B cell (primary cell): ENCODE measurements at regions not wholly inside any gene's neighbourhood (a gene's known extent, or its start where the extent isn't known, plus 50 kb on each side); places are given as distances from the start of the nearest gene placed in this dataset.

Source experiments
- ATAC-seq: fragments of 200-7000 bp; cut with Tn5 transposase; one replicate; pipeline ENCODE4 v1.10.0; 2021; ENCODE audit warnings: low read depth, mild to moderate bottlenecking, moderate number of reproducible peaks, moderate library complexity
- CTCF ChIA-PET: fragments of 350-600 bp; sonication (Branson Sonifier 250); formaldehyde crosslinking; loops from one replicate; lab custom pipeline; 2021; ENCODE audit warnings: antibody characterized with exemption, inconsistent platforms; lab: Charles Lee
- POLR2A ChIA-PET: fragments of 350-600 bp; sonication (Branson Sonifier 250); formaldehyde crosslinking; loops from one replicate; lab custom pipeline; 2021; ENCODE audit warnings: antibody characterized with exemption; lab: Charles Lee
- DNase-seq: peaks from one replicate; pipeline ENCODE4 v3.0.0; 2013
- H2AFZ ChIP-seq: 2 replicates; pipeline ENCODE4 v1.6.1; 2012; ENCODE audit warnings: mild to moderate bottlenecking, low read depth, low read length; ENCODE audit not compliant: insufficient read depth, poor library complexity, severe bottlenecking
- H3K27ac ChIP-seq, 2 donors: 1 replicate in 1 of 2; 2 replicates in 1 of 2; pipeline ENCODE4 v1.5.1; 2012 to 2013; ENCODE audit warnings: low read length in 2 of 2, mild to moderate bottlenecking in 2 of 2, moderate library complexity in 1 of 2
- H3K27me3 ChIP-seq, 4 experiments: fragments of 200-600 bp in 1 of 4; sonication (generic) in 1 of 4; replicated peaks in 1 of 4; 1 replicate in 2 of 4; 2 replicates in 2 of 4; pipeline versions ENCODE4 v1.6.1 to v1.7.0; 2013 to 2016; ENCODE audit warnings: low read length in 3 of 4, mild to moderate bottlenecking in 2 of 4, mixed read lengths in 1 of 4, moderate library complexity in 1 of 4; ENCODE audit not compliant: insufficient read depth in 4 of 4, control insufficient read depth in 3 of 4; ENCODE audit errors: control extremely low read depth in 1 of 4
- H3K36me3 ChIP-seq, 2 experiments: replicated peaks in 1 of 2; 1 replicate in 1 of 2; 2 replicates in 1 of 2; pipeline versions ENCODE4 v1.6.1 to v1.7.1; 2013; ENCODE audit warnings: low read length in 1 of 2; ENCODE audit not compliant: insufficient read depth in 2 of 2, control insufficient read depth in 1 of 2; ENCODE audit errors: control extremely low read depth in 1 of 2, extremely low read depth in 1 of 2
- H3K4me1 ChIP-seq, 2 donors: fragments of 200-600 bp in 1 of 2; sonication (generic) in 1 of 2; 1 replicate in 1 of 2; 2 replicates in 1 of 2; pipeline versions ENCODE4 v1.5.1 to v1.6.1; 2013 to 2017; ENCODE audit warnings: low read length in 2 of 2; ENCODE audit not compliant: control insufficient read depth in 2 of 2, insufficient read depth in 2 of 2
- H3K4me2 ChIP-seq: replicated peaks from 2 replicates; pipeline ENCODE3; 2012; ENCODE audit warnings: mild to moderate bottlenecking, low read depth, low read length; ENCODE audit not compliant: poor library complexity, severe bottlenecking
- H3K4me3 ChIP-seq, 5 experiments: fragments of 200-600 bp in 1 of 5; sonication (generic) in 1 of 5; 1 replicate in 3 of 5; 2 replicates in 2 of 5; pipeline versions ENCODE4 v1.5.1 to v1.7.0; 2011 to 2016; ENCODE audit warnings: low read length in 4 of 5, mild to moderate bottlenecking in 4 of 5, low read depth in 2 of 5, control low read depth in 1 of 5, moderate library complexity in 1 of 5; ENCODE audit not compliant: insufficient read depth in 1 of 5; ENCODE audit errors: control extremely low read depth in 1 of 5, extremely low read depth in 1 of 5
- H3K79me2 ChIP-seq: fragments of 200-600 bp; sonication (generic); one replicate; pipeline ENCODE4 v1.6.0; 2016; ENCODE audit warnings: low read length; ENCODE audit not compliant: control insufficient read depth, insufficient read depth
- H3K9ac ChIP-seq: fragments of 200-600 bp; sonication (generic); 2 replicates; pipeline ENCODE4 v1.6.1; 2017; ENCODE audit warnings: mild to moderate bottlenecking, low read length, moderate library complexity
- H3K9me3 ChIP-seq, 3 donors: one replicate each; pipeline versions ENCODE4 v1.6.1 to v1.7.1; 2013; ENCODE audit warnings: low read length in 2 of 3; ENCODE audit not compliant: control insufficient read depth in 2 of 3, insufficient read depth in 1 of 3; ENCODE audit errors: control extremely low read depth in 1 of 3
- H4K20me1 ChIP-seq: 2 replicates; pipeline ENCODE4 v1.6.0; 2012; ENCODE audit warnings: mild to moderate bottlenecking, low read length; ENCODE audit not compliant: insufficient read depth, control insufficient read depth, poor library complexity, severe bottlenecking
- H3K27ac Mint-ChIP-seq: one replicate; pipeline ENCODE4 v1.8.0; 2021; ENCODE audit warnings: mixed read lengths
- H3K27me3 Mint-ChIP-seq: one replicate; pipeline ENCODE4 v1.8.0; 2021; ENCODE audit warnings: mixed read lengths
- H3K4me1 Mint-ChIP-seq: one replicate; pipeline ENCODE4 v1.8.0; 2021; ENCODE audit warnings: mixed read lengths
- H3K4me3 Mint-ChIP-seq: one replicate; pipeline ENCODE4 v1.8.0; 2021; ENCODE audit warnings: mixed read lengths
- H3K9me3 Mint-ChIP-seq: one replicate; pipeline ENCODE4 v1.8.0; 2022; ENCODE audit warnings: mixed read lengths; ENCODE audit not compliant: insufficient read depth
- CTCF ChIP-seq: fragments of 200-600 bp; IDR thresholded peaks from one replicate; pipeline ENCODE4 v1.8.0; 2022; ENCODE audit warnings: antibody characterized with exemption, mild to moderate bottlenecking
- EZH2 ChIP-seq: IDR thresholded peaks from 2 replicates; pipeline ENCODE4 v1.6.1; 2012; ENCODE audit warnings: borderline replicate concordance, low read depth, mild to moderate bottlenecking, moderate library complexity, low read length; ENCODE audit not compliant: insufficient read depth, poor library complexity, severe bottlenecking
- WGBS: methylation state at CpG from one replicate; pipeline ENCODE4 v1.1.5; 2013; ENCODE audit warnings: missing lambda C conversion rate; ENCODE audit not compliant: insufficient coverage; 5-methylcytosine and 5-hydroxymethylcytosine counted together
- intact Hi-C: fragments of 100-400 bp; cut with micrococcal nuclease; formaldehyde crosslinking; loops from one replicate; pipeline ENCODE4 v1.10.0; 2022

- Histone ChIP-seq H3K4me2 (no peak overlapping the region), H3K27ac (no peak overlapping the region), H3K36me3 (no peaks in the 10 kb centered on the region), H2AFZ (no peak overlapping the region), H3K4me1 (no peaks in the 10 kb centered on the region), H3K79me2 (no peaks in the 10 kb centered on the region), H3K9me3 (peaks cover 0 to 9% (median 0%) of the 10 kb centered on the region in 3 donors), H3K9ac (no peak overlapping the region), H4K20me1 (no peaks in the 10 kb centered on the region), H3K27me3 (no peaks in the 10 kb centered on the region), H3K4me3 (no peak overlapping the region)
- H3K4me3 Mint-ChIP-seq: no peak overlapping the region
- POLR2A ChIA-PET: no interaction called here
- no peak for ATAC-seq
- H3K27me3 Mint-ChIP-seq: no peaks in the 10 kb centered on the region
- no peak overlapping the region for H3K27ac Mint-ChIP-seq
- intact Hi-C loops: no loop called here
- WGBS: 81% methylated on average over 4 of the region's 7 CpGs
- DNase-seq: no peak
- H3K9me3 Mint-ChIP-seq: peaks cover 3% of the 10 kb centered on the region
- TF ChIP-seq CTCF: no peak
- CTCF ChIA-PET: no interaction called here
- no peaks in the 10 kb centered on the region for H3K4me1 Mint-ChIP-seq
Observed at GRCh38 chr14:98296895-98297294, 975.1 kb downstream of the BCL11B start.

GRCh38 chr14:98297567-98297966 lies 974.4 kb downstream of the BCL11B start:
- no peak for ATAC-seq
- ChIA-PET POLR2A (no interaction called here), CTCF (no interaction called here)
- no peaks in the 10 kb centered on the region for H3K9me3 Mint-ChIP-seq
- no peaks in the 10 kb centered on the region for H3K4me1 ChIP-seq
- H3K79me2 ChIP-seq: no peaks in the 10 kb centered on the region
- 81% methylated on average over 2 of the region's 7 CpGs for WGBS
- no peak overlapping the region for H3K4me2 ChIP-seq
- H3K27ac ChIP-seq: no peak overlapping the region
- H3K4me1 Mint-ChIP-seq: no peaks in the 10 kb centered on the region
- no peak overlapping the region for H3K27ac Mint-ChIP-seq
- TF ChIP-seq EZH2 (no peak), CTCF (no peak)
- no peaks in the 10 kb centered on the region for H4K20me1 ChIP-seq
- no peaks in the 10 kb centered on the region for H3K36me3 ChIP-seq
- H2AFZ ChIP-seq: no peak overlapping the region
- DNase-seq: no peak
- intact Hi-C loops: no loop called here
- no peak overlapping the region for H3K4me3 ChIP-seq
- H3K27me3 ChIP-seq: no peaks in the 10 kb centered on the region
- H3K9ac ChIP-seq: no peak overlapping the region
- no peak overlapping the region for H3K4me3 Mint-ChIP-seq
- H3K9me3 ChIP-seq: peaks cover 0 to 9% (median 0%) of the 10 kb centered on the region in 3 donors
- H3K27me3 Mint-ChIP-seq: no peaks in the 10 kb centered on the region
